Cardiac muscle cell (in vitro differentiated cells and primary cell): ENCODE measurements at regions not wholly inside any gene's neighbourhood (a gene's known extent, or its start where the extent isn't known, plus 50 kb on each side); places are given as distances from the start of the nearest gene placed in this dataset.

ENCODE experiments used
- DNase-seq, 2 donors: peaks; one replicate each; pipeline versions ENCODE4 v3.0.0 to v3.0.0-alpha.2; 2010 to 2017; ENCODE audit warnings: low read depth in 1 of 2, low spot score in 1 of 2
- H3K27ac ChIP-seq: fragments of 200-600 bp; sonication (generic); 2 replicates; pipeline ENCODE4 v1.5.1; 2016
- H3K27me3 ChIP-seq: fragments of 200-600 bp; sonication (generic); 2 replicates; pipeline ENCODE4 v1.6.0; 2016; ENCODE audit warnings: control low read depth
- H3K36me3 ChIP-seq: fragments of 200-600 bp; sonication (generic); 2 replicates; pipeline ENCODE4 v1.5.1; 2016; ENCODE audit warnings: control low read depth
- H3K4me1 ChIP-seq: fragments of 200-600 bp; sonication (generic); 2 replicates; pipeline ENCODE4 v1.8.1; 2017; ENCODE audit warnings: low read depth, mild to moderate bottlenecking, mixed run types
- H3K4me3 ChIP-seq: fragments of 200-600 bp; sonication (generic); 2 replicates; pipeline ENCODE4 v1.5.1; 2016; ENCODE audit warnings: mild to moderate bottlenecking
- H3K9me3 ChIP-seq: fragments of 200-600 bp; sonication (generic); 2 replicates; pipeline ENCODE4 v1.5.1; 2017; ENCODE audit warnings: low read depth, mild to moderate bottlenecking, control low read depth
- TF ChIP-seq, protein P1 (sequence below): IDR thresholded peaks from 2 replicates; pipeline ENCODE4 v1.5.1; 2012; ENCODE audit warnings: low read depth, mild to moderate bottlenecking, low read length

DNA sequence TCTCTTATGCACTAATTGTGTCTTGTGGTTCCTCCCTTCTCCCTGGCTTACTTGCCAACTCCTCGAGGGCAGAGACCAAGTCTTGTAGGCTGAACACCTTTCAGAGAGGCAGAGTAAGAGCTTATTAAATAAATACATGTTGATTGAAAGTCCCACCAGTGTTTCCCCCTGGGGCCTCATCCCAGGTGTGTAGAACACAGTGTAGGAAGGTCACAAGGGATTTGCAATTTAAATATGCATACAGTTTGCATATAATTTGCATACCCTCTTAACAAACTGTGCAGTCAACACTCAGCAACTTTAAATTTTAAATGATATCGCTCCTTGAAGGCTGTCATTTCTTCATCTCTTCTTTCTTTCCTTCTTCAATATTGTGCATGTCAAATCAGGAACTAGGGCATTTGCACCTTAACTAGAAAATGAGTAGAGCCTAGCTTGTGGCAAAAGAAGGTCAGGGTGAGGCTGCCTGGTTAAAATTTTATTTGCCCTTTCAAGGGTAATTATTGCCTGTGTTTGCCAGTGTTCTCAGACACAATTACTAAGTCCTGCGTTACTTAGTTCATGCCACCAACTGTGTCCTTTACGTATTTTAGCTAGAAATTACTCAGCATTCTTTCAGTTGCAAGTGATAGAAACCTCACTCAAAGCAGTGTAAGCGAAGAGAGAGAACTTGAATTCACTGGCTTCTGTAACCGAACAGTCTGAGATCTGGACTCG lies 465.7 kb downstream of the HAPSTR1 start:
- H3K9me3 ChIP-seq: no peaks in the 10 kb centered on the region
- H3K27me3 ChIP-seq: no peaks in the 10 kb centered on the region
- no peaks in the 10 kb centered on the region for H3K4me1 ChIP-seq
- TF ChIP-seq, protein P1, sequence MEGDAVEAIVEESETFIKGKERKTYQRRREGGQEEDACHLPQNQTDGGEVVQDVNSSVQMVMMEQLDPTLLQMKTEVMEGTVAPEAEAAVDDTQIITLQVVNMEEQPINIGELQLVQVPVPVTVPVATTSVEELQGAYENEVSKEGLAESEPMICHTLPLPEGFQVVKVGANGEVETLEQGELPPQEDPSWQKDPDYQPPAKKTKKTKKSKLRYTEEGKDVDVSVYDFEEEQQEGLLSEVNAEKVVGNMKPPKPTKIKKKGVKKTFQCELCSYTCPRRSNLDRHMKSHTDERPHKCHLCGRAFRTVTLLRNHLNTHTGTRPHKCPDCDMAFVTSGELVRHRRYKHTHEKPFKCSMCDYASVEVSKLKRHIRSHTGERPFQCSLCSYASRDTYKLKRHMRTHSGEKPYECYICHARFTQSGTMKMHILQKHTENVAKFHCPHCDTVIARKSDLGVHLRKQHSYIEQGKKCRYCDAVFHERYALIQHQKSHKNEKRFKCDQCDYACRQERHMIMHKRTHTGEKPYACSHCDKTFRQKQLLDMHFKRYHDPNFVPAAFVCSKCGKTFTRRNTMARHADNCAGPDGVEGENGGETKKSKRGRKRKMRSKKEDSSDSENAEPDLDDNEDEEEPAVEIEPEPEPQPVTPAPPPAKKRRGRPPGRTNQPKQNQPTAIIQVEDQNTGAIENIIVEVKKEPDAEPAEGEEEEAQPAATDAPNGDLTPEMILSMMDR: no peak
- H3K27ac ChIP-seq: no peak overlapping the region
- DNase-seq: no peak
- H3K4me3 ChIP-seq: no peak overlapping the region
- no peaks in the 10 kb centered on the region for H3K36me3 ChIP-seq

DNA sequence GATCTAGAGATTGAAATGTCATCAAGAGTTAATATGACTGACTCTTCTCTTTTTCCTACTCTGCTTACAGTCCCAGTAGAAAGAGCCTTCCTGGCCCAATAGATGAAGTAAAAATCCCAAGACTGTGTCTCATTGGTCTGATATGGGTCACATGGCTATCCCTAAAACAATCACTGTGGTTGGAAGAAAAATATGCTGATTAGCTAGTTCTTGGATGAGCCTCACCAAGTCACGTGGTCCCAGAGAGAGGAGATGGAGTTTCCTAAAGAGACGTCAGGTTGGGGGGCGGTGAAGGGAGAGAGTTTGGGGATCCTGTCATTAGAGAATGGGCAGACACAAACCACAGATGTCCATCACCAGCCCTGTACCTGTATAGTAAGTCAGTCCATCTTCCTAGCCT lies 466.3 kb downstream of the HAPSTR1 start:
- Histone ChIP-seq H3K36me3 (no peaks in the 10 kb centered on the region), H3K9me3 (no peaks in the 10 kb centered on the region), H3K27ac (no peak overlapping the region), H3K4me3 (no peak overlapping the region), H3K4me1 (no peaks in the 10 kb centered on the region), H3K27me3 (no peaks in the 10 kb centered on the region)
- no peak for DNase-seq
- TF ChIP-seq, protein P1: no peak

DNA sequence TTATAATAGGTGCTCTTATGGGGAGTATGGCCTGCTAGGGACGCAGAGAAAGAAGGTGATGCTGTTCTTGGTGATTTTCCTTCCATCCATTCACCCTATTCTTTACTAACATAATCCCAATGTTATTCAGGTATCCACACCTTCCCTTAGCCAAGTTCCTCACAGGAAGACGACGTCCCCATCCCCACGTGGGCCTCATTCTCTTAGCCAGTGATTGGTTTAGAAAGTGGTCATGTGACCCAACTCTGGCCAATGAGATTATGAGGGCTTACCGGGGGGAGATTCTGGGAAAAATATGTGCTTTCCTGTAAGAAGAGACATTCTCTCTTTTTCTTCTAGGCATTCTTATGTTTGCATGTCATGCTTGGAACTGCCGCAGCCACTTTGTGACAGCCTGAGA lies 474.7 kb downstream of the HAPSTR1 start:
- H3K27ac ChIP-seq: no peak overlapping the region
- H3K27me3 ChIP-seq: no peaks in the 10 kb centered on the region
- no peak for DNase-seq
- no peaks in the 10 kb centered on the region for H3K4me1 ChIP-seq
- H3K9me3 ChIP-seq: no peaks in the 10 kb centered on the region
- TF ChIP-seq, protein P1: no peak
- H3K36me3 ChIP-seq: no peaks in the 10 kb centered on the region
- H3K4me3 ChIP-seq: no peak overlapping the region

DNA sequence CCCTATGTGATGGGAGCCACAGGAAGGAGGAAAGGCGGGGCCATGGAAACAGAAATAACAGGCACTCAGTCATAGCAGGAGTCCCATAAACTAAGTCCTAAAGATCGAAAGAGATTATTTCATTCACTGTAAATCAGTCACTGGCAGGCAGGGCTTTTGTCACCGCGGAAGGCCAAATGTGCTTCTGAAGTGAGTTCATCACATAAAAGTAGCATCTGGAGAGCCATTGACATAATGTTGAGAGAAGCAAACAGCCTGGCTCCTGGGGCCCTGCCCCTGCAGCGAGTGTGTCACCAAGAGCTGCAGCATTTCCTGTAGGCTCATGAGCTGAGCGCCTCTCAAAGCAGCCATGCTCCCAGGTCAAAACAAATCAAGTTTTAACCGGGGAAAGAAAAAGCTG lies 476.2 kb downstream of the HAPSTR1 start:
- H3K27me3 ChIP-seq: no peaks in the 10 kb centered on the region
- no peak overlapping the region for H3K4me3 ChIP-seq
- no peaks in the 10 kb centered on the region for H3K4me1 ChIP-seq
- H3K27ac ChIP-seq: no peak overlapping the region
- no peak for DNase-seq
- H3K9me3 ChIP-seq: no peaks in the 10 kb centered on the region
- TF ChIP-seq, protein P1: no peak
- no peaks in the 10 kb centered on the region for H3K36me3 ChIP-seq

DNA sequence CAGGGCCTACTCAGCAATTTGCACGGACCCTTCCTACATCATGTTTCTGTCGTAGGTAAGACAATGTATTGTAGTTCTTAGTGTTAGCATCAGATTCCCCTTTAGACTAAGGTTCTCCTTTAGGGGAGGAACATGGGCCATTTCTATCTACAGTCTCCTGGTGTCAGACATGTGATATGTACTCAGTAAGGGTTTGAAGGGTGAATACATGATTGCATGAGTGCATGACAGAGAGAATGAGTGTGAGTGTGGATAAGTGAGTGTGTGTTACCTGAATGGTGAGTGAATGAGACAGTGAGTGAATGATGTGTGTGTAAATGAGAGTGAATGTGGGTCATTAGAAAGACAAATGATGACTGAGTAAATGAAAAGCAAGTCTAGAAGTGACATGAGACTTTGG lies 476.8 kb downstream of the HAPSTR1 start:
- no peaks in the 10 kb centered on the region for H3K9me3 ChIP-seq
- no peak for DNase-seq
- TF ChIP-seq, protein P1: no peak
- H3K27me3 ChIP-seq: no peaks in the 10 kb centered on the region
- H3K27ac ChIP-seq: no peak overlapping the region
- H3K4me1 ChIP-seq: no peaks in the 10 kb centered on the region
- H3K4me3 ChIP-seq: no peak overlapping the region
- H3K36me3 ChIP-seq: no peaks in the 10 kb centered on the region
